ENCODE measurements at regions not wholly inside any gene's neighbourhood (a gene's known extent, or its start where the extent isn't known, plus 50 kb on each side); places are given as distances from the start of the nearest gene placed in this dataset.

DNA sequence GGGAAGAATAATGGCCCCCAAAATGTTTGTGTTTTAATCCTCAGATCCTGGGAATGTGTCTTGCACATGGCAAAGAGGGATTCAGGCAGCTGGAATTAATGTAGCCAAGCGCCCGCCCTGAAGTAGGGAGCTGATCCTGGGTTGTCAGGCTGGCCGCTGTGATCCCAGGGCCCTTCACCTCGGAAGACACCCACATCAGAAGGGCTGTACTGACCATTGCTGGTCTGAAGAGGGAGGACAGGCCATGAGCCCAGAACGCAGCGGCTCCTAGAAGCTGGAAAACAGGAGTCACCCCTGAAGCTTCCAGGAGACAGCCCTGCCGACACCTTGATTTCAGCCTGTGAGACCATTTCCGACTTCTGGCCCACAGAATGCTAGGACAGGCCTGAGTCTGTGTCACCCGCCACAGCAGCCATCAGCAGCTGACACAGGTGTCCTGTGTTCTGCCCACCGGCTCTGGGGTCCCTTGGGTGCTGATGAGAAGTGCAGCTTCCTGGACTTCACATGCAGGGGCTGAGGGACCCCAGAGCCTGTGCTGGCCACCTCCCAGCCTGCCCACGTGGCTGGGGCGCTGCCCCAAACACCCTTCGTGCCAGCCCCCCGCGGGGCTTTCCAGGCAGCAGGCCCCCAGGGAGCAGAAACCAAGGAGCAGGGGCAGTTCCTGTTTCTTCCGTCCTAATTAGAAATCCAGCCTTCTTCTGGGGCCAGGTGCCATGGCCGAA lies 86.3 kb downstream of the ERMARD start:
- DNase-seq (ENCODE audit: low read depth, low spot score), result no peak

DNA sequence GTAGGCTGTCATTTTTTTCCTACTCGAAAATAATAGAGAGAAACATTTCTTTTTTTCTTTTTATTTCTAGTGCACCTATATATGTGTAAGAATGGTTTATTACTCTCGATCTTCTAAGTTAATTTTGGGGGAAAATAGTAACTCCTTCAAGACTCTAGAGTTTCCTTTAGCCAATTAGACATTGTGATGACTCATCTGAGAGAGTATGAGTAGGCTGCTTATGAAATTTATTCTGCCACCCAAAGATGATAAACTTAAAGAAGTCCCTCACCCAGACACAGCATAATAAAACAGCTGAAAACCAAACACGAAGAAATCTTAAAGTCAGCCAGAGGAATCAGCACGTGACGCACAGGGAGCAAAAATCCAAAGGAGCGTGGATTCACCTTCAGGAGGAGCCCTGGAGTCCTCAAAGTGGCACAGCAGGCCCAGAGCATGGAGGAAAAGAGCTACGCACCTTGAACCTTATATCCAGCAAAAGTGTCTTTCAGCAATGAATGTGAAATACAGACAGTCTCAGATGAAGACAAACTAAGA lies 81.9 kb downstream of the ERMARD start:
- DNase-seq (ENCODE audit: low read depth, low spot score), result no peak

DNA sequence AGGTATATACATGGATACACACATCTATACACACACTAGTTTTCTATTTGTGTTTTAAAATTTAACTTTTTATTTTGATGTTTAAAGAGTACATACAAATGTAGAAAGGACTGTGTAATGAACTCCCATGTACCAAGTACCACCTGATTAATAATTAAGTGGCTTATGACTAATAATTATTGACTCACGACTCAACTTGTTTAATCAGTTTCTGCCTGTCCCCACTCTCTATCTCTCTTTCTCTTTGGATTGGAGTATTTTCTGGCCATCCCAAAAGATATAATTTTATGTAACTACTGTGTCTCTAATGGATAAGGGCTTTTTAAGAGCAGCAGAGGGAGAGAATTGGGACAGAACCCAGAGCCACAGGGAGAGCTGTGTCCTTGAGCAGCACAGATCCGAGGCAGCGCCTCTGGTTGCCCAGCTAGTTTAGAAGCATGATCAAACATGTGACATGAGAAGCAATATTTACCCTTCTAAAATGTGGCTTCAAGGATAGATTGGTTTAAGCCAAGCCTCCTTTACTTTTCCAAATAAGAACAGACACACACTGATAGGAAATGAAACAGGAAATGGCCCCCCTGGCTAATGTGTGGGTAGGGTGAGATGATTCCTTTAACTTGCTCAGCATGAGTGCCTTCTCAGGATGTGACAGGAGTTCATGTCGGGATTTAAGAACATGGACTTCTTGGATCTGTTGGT lies 81.0 kb downstream of the ERMARD start:
- no peak for DNase-seq (ENCODE audit: low read depth, low spot score)

DNA sequence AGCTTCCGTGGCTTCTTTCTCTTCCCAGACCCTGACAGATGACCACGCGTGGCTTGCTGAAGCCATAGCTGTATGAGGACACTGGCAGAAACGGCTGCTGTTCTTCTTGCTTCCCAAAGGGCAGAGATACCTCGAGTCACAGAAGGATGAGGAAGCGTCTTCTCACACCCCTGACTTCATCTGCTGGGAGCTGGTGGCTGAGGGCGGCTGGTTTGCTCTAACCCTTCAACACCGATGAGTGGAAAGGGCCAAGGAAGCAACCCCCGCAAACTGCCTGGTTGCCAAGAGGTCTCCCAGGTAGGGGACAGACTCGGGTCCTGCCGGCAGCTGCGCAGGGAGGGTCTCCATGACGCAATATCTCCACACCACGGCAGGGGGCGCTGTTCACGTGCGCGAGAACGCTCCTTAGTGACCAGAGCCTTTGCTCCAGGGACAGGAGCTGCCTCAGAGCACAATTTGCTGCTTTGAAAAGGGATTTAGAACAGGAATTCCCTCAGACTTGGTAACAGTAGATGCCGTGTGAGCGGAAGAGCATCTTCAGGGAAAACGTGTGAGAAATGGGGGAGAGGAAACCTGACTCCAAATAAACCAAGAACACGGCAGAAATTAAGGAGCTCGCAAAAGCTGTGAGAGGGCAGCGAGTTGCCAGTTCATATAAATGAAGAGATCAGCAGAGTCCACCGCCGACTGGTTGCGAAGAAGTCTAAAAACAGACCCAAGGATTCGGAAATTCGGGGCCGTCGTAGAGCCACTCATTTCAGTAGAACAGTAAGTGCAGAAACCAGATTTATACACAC lies 80.2 kb downstream of the ERMARD start:
- DNase-seq (ENCODE audit: low read depth, low spot score), result peak; percentile 92
